Astrocyte (in vitro differentiated cells and primary cell): ENCODE measurements at regions not wholly inside any gene's neighbourhood (a gene's known extent, or its start where the extent isn't known, plus 50 kb on each side); places are given as distances from the start of the nearest gene placed in this dataset.

ENCODE experiments used
- CTCF ChIP-seq: IDR thresholded peaks from 2 replicates; pipeline ENCODE4 v1.5.1; 2011; ENCODE audit warnings: low read depth, mild to moderate bottlenecking, inconsistent platforms, low read length, moderate library complexity; ENCODE audit not compliant: insufficient read depth
- EZH2 ChIP-seq: IDR thresholded peaks from 2 replicates; pipeline ENCODE4 v1.6.1; 2012; ENCODE audit warnings: mild to moderate bottlenecking, low read length, inconsistent platforms; ENCODE audit not compliant: insufficient read depth

GRCh38 chr4:58665649-58666048 lies 1555.5 kb upstream of the IGFBP7 start:
- TF ChIP-seq CTCF (no peak), EZH2 (no peak)
